ENCODE measurements at regions not wholly inside any gene's neighbourhood (a gene's known extent, or its start where the extent isn't known, plus 50 kb on each side); places are given as distances from the start of the nearest gene placed in this dataset.

GRCh38 chr1:184330875-184331274, 56.0 kb upstream of the C1orf21 start:
- Histone ChIP-seq H3K27me3 (ENCODE audit: control insufficient read depth, insufficient read depth, low read length) (no peaks in the 10 kb centered on the region), H3K9ac (ENCODE audit: insufficient read depth, low read length) (no peak overlapping the region), H3K9me3 (ENCODE audit: control insufficient read depth, insufficient read depth, low read depth, low read length) (no peaks in the 10 kb centered on the region), H2AFZ (ENCODE audit: low read length) (no peak overlapping the region), H3K4me2 (ENCODE audit: extremely low read depth, insufficient read depth, low read length) (no peak overlapping the region), H3K4me3 (replicated peaks in 1 of 4; ENCODE audit: control extremely low read depth in 1 of 4, insufficient read depth in 1 of 4, low read depth in 3 of 4, low read length in 4 of 4) (no peak overlapping the region), H3K36me3 (ENCODE audit: control insufficient read depth, insufficient read depth, low read length) (no peaks in the 10 kb centered on the region), H4K20me1 (ENCODE audit: control insufficient read depth, extremely low read depth, insufficient read depth, low read length) (no peaks in the 10 kb centered on the region), H3K27ac (ENCODE audit: insufficient read depth, low read length) (no peak overlapping the region), H3K4me1 (ENCODE audit: control insufficient read depth, extremely low read depth, insufficient read depth, low read length) (no peaks in the 10 kb centered on the region), H3K79me2 (ENCODE audit: control insufficient read depth, insufficient read depth, low read length) (no peaks in the 10 kb centered on the region)
- no peak for DNase-seq (ENCODE audit: low read depth in 2 of 2)
- TF ChIP-seq CTCF (conservative IDR thresholded peaks at IDR 0.05 in 1 of 2, IDR thresholded peaks at IDR 0.05 in 1 of 2; ENCODE audit: low read depth in 1 of 2, low read length in 2 of 2): no peak
- no peak for TF ChIP-seq EZH2 (IDR thresholded peaks at IDR 0.05; ENCODE audit: low read length, missing control alignments)

Data from fibroblast of lung (primary cell).